Muscle of back (tissue), 3 donors: ENCODE measurements at regions not wholly inside any gene's neighbourhood (a gene's known extent, or its start where the extent isn't known, plus 50 kb on each side); places are given as distances from the start of the nearest gene placed in this dataset.

Experiments
- DNase-seq, 3 donors: peaks; one replicate each; pipeline versions ENCODE4 v3.0.0 to v3.0.0-alpha.2; 2013

GRCh38 chr9:99588747-99589146 lies 232.9 kb upstream of the NR4A3 start:
- DNase-seq = no peak

GRCh38 chr9:99590410-99590809 lies 231.3 kb upstream of the NR4A3 start:
- DNase-seq = no peak

GRCh38 chr9:99590840-99591239 lies 230.8 kb upstream of the NR4A3 start:
- DNase-seq = no peak

GRCh38 chr9:99591770-99592169 lies 229.9 kb upstream of the NR4A3 start:
- DNase-seq = no peak

GRCh38 chr9:99592834-99593574 lies 228.7 kb upstream of the NR4A3 start:
- no peak for DNase-seq

GRCh38 chr9:99593610-99594009 lies 228.1 kb upstream of the NR4A3 start:
- DNase-seq = no peak

GRCh38 chr9:99594056-99594780 lies 227.5 kb upstream of the NR4A3 start:
- DNase-seq = no peak

GRCh38 chr9:99595796-99596195 lies 225.9 kb upstream of the NR4A3 start:
- no peak for DNase-seq

GRCh38 chr9:99601571-99602111 lies 220.0 kb upstream of the NR4A3 start:
- peak; percentile 10 to 46 (median 15) for DNase-seq

GRCh38 chr9:99602854-99603253 lies 218.8 kb upstream of the NR4A3 start:
- no peak for DNase-seq

GRCh38 chr9:99605016-99605743 lies 216.5 kb upstream of the NR4A3 start:
- no peak for DNase-seq

- no peak for DNase-seq
These were observed 215.4 kb upstream of the NR4A3 start for GRCh38 chr9:99606296-99606695.

- no peak for DNase-seq
These were observed 214.7 kb upstream of the NR4A3 start for GRCh38 chr9:99606957-99607356.

GRCh38 chr9:99607842-99608448 lies 213.7 kb upstream of the NR4A3 start:
- DNase-seq = no peak

GRCh38 chr9:99614341-99614740 lies 207.3 kb upstream of the NR4A3 start:
- no peak for DNase-seq

GRCh38 chr9:99621040-99621439 lies 200.6 kb upstream of the NR4A3 start:
- DNase-seq = no peak

- DNase-seq = no peak
These were observed 199.0 kb upstream of the NR4A3 start for GRCh38 chr9:99622679-99623078.

GRCh38 chr9:99623780-99624364 lies 197.8 kb upstream of the NR4A3 start:
- no peak for DNase-seq

GRCh38 chr9:99624499-99625233 lies 197.0 kb upstream of the NR4A3 start:
- no peak for DNase-seq

- no peak for DNase-seq
These were observed 195.3 kb upstream of the NR4A3 start for GRCh38 chr9:99626426-99626825.

- DNase-seq = no peak
These were observed 193.4 kb upstream of the NR4A3 start for GRCh38 chr9:99628285-99628684.
